ENCODE measurements at regions not wholly inside any gene's neighbourhood (a gene's known extent, or its start where the extent isn't known, plus 50 kb on each side); places are given as distances from the start of the nearest gene placed in this dataset.
"Not testable (repeated sequence)": the region's sequence is repeated elsewhere in the genome, so short reads cannot be mapped to it uniquely, and the experiment has no call there.

DNA sequence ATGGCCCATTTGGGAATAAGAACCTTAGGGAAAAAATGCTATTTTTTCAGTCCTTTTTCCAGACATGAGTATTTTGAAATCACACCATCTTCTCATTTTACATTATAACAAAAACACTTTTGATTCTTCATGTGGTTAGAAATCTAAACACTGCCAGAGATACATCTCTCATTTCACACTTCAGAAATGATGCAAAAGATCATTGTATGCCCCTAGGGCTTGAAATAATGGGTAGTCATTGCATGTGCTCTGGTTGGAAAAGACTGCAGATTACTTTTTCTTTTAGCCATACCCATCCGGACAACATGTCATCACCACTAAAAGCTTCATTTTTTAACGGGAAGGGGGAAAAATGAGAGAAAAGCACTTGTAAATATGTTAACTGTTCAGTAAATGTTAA, 1152.2 kb upstream of the ADGRL4 start:
- TF ChIP-seq, protein P1, sequence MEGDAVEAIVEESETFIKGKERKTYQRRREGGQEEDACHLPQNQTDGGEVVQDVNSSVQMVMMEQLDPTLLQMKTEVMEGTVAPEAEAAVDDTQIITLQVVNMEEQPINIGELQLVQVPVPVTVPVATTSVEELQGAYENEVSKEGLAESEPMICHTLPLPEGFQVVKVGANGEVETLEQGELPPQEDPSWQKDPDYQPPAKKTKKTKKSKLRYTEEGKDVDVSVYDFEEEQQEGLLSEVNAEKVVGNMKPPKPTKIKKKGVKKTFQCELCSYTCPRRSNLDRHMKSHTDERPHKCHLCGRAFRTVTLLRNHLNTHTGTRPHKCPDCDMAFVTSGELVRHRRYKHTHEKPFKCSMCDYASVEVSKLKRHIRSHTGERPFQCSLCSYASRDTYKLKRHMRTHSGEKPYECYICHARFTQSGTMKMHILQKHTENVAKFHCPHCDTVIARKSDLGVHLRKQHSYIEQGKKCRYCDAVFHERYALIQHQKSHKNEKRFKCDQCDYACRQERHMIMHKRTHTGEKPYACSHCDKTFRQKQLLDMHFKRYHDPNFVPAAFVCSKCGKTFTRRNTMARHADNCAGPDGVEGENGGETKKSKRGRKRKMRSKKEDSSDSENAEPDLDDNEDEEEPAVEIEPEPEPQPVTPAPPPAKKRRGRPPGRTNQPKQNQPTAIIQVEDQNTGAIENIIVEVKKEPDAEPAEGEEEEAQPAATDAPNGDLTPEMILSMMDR (IDR thresholded peaks at IDR 0.05; ENCODE audit: insufficient read depth, low read length, poor library complexity, severe bottlenecking) = no peak
- H3K27me3 ChIP-seq (replicated peaks; ENCODE audit: control insufficient read depth, insufficient read depth, low read length) = no peaks in the 10 kb centered on the region
- no peak for DNase-seq (ENCODE audit: extremely low read depth, insufficient read length)
- H3K36me3 ChIP-seq (ENCODE audit: control insufficient read depth, insufficient read depth, low read length) = no peaks in the 10 kb centered on the region
- no peak overlapping the region for H3K4me3 ChIP-seq (replicated peaks; ENCODE audit: low read depth, low read length)

DNA sequence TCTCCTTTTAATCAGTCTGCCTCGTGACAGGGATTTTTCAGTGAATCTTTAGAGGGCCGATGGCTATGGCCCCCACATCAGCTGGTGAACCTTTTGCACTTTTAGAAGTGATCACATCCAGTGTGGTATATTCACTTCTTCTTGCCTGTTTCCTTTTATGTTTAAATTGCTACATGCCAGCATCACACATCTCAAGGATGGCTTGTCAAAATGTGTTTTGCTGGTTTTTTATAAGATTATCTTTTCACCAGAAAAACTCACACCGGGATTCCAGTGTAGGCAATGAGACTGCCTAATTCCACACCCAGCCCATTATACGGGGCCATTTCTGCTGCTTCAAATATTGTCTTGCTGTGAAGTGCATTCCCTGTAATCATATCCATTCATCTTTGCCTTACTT, 1151.7 kb upstream of the ADGRL4 start:
- TF ChIP-seq, protein P1 (IDR thresholded peaks at IDR 0.05; ENCODE audit: insufficient read depth, low read length, poor library complexity, severe bottlenecking) = no peak
- no peak for DNase-seq (ENCODE audit: extremely low read depth, insufficient read length)

DNA sequence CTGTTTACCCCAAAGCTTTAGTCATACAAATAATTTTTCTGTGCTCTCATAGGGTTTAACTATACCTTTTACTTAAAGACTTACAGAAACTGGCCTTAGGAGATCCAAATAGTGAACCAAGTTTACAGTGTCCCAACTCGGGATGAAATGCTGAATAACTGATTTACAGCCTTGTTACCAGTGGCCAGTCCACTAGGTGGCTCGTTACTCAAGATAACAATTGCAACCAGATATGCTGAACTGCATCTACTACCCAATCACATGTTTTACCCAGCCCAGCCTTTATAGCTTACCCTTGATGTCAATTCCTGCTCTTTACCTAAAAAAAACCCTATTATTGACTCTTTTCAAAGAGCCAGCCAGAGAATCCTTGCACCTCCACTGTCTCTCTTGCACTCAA, 1148.8 kb upstream of the ADGRL4 start:
- no peak for DNase-seq (ENCODE audit: extremely low read depth, insufficient read length)
- Histone ChIP-seq H3K36me3 (ENCODE audit: control insufficient read depth, insufficient read depth, low read length) (no peaks in the 10 kb centered on the region), H3K4me3 (replicated peaks; ENCODE audit: low read depth, low read length) (no peak overlapping the region), H3K27me3 (replicated peaks; ENCODE audit: control insufficient read depth, insufficient read depth, low read length) (no peaks in the 10 kb centered on the region)
- TF ChIP-seq, protein P1 (IDR thresholded peaks at IDR 0.05; ENCODE audit: insufficient read depth, low read length, poor library complexity, severe bottlenecking) = no peak

More for the DNA sequence above, 1151.7 kb upstream of the ADGRL4 start:
- Histone ChIP-seq H3K27me3 (replicated peaks; ENCODE audit: control insufficient read depth, insufficient read depth, low read length) (no peaks in the 10 kb centered on the region), H3K4me3 (replicated peaks; ENCODE audit: low read depth, low read length) (no peak overlapping the region), H3K36me3 (ENCODE audit: control insufficient read depth, insufficient read depth, low read length) (no peaks in the 10 kb centered on the region)

DNA sequence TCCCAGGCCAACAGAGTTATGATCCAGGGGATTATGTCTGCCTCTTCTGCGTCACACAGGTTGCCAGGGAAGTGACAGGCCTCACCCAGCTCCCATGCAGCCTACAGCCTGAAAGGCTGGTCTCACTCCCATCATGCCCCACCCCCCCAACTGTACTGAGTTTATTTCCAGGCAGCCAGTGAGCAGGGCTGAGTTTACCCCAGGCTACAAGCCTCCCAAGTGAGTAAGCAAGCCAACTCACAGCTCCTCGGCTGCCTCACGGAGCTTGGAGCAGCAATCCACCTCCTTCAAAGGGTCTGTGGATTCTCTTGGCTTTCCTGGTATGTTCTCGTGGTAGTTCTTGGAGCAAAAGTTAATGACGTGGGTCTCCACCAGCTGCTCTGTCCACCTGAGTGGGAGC, 1147.6 kb upstream of the ADGRL4 start:
- DNase-seq (ENCODE audit: extremely low read depth, insufficient read length) = no peak
- Histone ChIP-seq H3K36me3 (ENCODE audit: control insufficient read depth, insufficient read depth, low read length) (no peaks in the 10 kb centered on the region), H3K27me3 (replicated peaks; ENCODE audit: control insufficient read depth, insufficient read depth, low read length) (no peaks in the 10 kb centered on the region), H3K4me3 (replicated peaks; ENCODE audit: low read depth, low read length) (no peak overlapping the region)
- TF ChIP-seq, protein P1 (IDR thresholded peaks at IDR 0.05; ENCODE audit: insufficient read depth, low read length, poor library complexity, severe bottlenecking) = no peak

DNA sequence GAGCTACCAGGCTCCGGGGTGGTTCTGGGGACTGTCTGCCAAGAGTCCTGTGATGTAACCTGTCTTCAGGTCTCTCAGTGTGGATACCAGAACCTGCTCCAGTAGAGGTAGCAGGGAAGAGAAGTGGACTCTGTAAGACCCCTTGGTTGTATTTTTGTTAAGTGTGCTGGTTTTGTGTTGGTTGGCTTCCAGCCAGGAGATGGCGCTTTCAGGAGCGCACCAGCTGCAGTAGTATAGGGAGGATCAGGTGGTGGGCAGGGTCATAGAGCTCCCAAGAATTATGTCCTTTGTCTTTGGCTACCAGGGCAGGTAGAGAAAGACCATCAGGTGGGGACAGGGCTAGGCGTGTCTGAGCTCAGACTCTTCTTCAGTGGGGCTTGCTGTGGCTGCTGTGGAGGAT, 1147.2 kb upstream of the ADGRL4 start:
- no peaks in the 10 kb centered on the region for H3K27me3 ChIP-seq (replicated peaks; ENCODE audit: control insufficient read depth, insufficient read depth, low read length)
- no peak overlapping the region for H3K4me3 ChIP-seq (replicated peaks; ENCODE audit: low read depth, low read length)
- TF ChIP-seq, protein P1 (IDR thresholded peaks at IDR 0.05; ENCODE audit: insufficient read depth, low read length, poor library complexity, severe bottlenecking) = no peak
- H3K36me3 ChIP-seq (ENCODE audit: control insufficient read depth, insufficient read depth, low read length) = no peaks in the 10 kb centered on the region
- no peak for DNase-seq (ENCODE audit: extremely low read depth, insufficient read length)

DNA sequence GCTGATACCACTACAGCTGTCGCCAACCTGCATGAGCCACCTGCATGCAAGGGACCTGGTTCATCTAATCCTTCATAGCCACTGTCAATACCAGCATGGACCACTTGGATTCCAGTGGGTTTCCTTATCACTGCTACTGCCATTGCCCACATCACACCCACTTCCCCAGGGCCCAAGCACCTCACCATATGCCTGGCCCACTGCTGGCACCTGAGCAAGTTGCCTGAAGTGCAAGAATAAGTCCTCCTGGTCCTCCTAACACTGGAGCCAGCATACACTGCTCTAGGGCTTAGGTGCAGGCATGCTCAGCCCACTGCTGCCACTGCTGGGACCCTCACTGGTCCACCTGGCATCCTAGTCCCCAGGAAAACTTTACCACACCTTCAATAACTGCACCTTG, 1136.8 kb upstream of the ADGRL4 start:
- H3K36me3 ChIP-seq (ENCODE audit: control insufficient read depth, insufficient read depth, low read length) = no peaks in the 10 kb centered on the region
- no peak overlapping the region for H3K4me3 ChIP-seq (replicated peaks; ENCODE audit: low read depth, low read length)
- no peaks in the 10 kb centered on the region for H3K27me3 ChIP-seq (replicated peaks; ENCODE audit: control insufficient read depth, insufficient read depth, low read length)
- no peak for DNase-seq (ENCODE audit: extremely low read depth, insufficient read length)
- TF ChIP-seq, protein P1 (IDR thresholded peaks at IDR 0.05; ENCODE audit: insufficient read depth, low read length, poor library complexity, severe bottlenecking) = no peak

DNA sequence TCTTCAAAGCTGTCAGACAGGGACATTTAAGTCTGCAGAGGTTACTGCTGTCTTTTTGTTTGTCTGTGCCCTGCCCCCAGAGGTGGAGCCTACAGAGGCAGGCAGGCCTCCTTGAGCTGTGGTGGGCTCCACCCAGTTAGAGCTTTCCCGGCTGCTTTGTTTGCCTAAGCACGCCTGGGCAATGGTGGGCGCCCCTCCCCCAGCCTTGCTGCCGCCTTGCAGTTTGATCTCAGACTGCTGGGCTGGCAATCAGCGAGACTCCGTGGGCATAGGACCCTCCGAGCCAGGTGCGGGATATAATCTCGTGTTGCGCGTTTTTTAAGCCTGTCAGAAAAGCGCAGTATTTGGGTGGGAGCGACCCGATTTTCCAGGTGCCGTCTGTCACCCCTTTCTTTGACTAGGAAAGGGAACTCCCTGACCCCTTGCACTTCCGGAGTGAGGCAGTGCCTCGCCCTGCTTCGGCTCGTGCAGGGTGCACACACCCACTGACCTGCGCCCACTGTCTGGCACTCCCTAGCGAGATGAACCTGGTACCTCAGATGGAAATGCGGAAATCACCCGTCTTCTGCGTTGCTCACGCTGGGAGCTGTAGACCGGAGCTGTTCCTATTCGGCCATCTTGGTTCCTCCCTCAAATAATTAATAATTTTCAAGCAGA, 1131.5 kb upstream of the ADGRL4 start:
- not testable (repeated sequence) for H3K36me3 ChIP-seq (ENCODE audit: control insufficient read depth, insufficient read depth, low read length); H3K4me3 ChIP-seq (replicated peaks; ENCODE audit: low read depth, low read length); H3K27me3 ChIP-seq (replicated peaks; ENCODE audit: control insufficient read depth, insufficient read depth, low read length); DNase-seq (ENCODE audit: extremely low read depth, insufficient read length)

Data from GM06990 (cell line).